Stimulated activated CD8-positive, alpha-beta memory T cell treated with anti-CD3 and anti-CD28 coated beads, Interleukin-12 subunit alpha, Interleukin-12 subunit beta, amount 100 ng/mL, for 1 hour (primary cell): ENCODE measurements at regions not wholly inside any gene's neighbourhood (a gene's known extent, or its start where the extent isn't known, plus 50 kb on each side); places are given as distances from the start of the nearest gene placed in this dataset.
"Not testable (repeated sequence)": the region's sequence is repeated elsewhere in the genome, so short reads cannot be mapped to it uniquely, and the experiment has no call there.

Experiments
- DNase-seq: peaks from one replicate; pipeline ENCODE4 v3.0.0-alpha.2; 2020; ENCODE audit warnings: low read depth

DNA sequence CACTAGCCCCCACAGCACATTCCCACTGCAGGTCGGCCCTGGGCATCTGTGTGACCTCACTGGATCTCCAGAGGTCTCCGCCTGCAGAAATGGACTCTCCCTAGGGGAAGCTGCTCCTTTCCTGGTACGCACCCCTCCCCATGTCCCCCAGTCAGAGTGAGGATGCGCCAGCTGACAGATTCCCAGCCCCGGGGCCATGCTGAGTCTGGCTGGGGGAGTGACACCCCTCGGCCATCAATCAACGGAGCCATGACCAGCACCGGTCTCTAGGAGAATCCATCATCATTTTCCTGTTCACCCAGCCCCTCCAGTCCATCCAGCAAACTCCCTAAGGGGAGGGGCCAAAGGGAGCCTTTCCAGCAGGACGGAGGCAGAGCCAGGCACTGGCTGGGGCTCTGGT, 68.7 kb upstream of the PAX7 start:
- DNase-seq, result no peak

DNA sequence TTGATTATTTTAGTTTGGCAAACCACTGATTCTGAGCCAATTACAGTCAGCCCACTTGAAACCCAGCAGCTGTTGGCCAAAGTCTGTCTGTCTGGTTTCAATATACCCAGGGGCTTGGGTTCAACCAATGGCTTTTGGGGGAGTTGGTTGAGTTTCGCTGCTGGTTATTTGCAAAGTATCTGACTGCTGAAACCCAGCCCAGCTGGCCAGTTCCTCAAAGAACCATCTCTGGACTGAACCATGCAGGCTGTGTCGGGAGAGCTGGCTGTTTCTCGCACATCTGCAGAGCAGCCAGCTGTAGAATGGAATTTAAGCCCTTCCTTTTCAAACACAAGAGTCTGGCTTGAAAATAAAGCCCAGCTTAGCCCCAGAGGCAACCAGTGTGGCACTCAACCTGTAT, 66.0 kb upstream of the PAX7 start:
- no peak for DNase-seq

DNA sequence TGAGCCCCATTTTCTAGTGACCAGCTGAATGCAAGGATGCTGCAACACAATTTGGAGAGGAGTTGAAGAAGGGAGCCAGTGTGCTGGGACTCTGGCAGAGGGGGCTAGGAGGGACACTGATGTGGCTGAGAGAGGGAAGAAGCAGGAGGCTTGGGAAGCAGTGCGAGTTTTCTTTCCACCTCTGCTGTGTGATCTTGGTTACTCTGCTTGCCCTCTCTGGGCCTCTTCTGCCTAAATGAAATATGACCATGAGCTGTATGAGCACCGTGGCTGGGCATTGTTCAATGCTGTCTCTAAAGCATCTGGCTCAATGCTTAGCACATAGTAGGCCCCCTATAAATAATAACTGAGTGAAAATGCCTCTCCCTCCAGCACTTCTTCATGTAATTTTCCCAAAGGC, 65.3 kb upstream of the PAX7 start:
- DNase-seq, result no peak

DNA sequence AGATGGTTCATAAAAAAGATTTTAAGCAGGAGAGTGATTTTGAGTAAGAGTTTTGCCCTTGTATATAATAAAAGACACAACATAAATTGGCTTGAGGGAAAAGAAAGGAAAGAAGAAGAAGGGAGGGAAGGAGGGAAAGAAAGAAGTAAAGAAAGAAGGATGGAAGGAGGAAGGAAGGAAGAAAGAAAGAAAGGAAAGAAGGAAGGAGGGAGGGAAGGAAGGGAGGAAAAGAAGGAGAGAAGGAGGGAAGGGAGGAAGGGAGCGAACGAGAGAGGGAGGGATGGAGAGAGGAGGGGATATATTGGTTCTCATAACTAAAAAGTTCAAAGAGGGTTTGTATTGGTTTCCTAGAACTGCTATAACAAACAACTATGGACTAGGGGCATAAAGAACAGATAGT, 62.2 kb upstream of the PAX7 start:
- no peak for DNase-seq

DNA sequence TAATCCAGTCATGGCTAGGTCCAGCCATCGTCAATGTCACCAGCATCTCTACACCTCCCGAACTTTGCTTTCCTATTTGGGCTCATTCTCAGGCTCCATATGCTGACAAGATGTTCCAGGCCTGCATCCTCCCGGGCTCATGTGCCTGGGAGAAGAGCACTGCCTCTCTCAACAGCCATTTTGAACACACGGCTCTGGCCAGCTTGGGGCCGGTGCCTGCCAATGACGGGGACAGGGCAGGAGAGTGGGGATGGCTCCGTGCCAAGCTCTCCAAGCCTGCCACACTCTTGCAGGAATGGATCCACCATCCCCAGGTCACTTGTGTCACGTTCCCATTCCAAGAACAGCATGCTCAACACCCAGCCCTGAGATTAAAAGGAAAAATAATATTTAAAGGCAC, 61.4 kb upstream of the PAX7 start:
- DNase-seq, result no peak

DNA sequence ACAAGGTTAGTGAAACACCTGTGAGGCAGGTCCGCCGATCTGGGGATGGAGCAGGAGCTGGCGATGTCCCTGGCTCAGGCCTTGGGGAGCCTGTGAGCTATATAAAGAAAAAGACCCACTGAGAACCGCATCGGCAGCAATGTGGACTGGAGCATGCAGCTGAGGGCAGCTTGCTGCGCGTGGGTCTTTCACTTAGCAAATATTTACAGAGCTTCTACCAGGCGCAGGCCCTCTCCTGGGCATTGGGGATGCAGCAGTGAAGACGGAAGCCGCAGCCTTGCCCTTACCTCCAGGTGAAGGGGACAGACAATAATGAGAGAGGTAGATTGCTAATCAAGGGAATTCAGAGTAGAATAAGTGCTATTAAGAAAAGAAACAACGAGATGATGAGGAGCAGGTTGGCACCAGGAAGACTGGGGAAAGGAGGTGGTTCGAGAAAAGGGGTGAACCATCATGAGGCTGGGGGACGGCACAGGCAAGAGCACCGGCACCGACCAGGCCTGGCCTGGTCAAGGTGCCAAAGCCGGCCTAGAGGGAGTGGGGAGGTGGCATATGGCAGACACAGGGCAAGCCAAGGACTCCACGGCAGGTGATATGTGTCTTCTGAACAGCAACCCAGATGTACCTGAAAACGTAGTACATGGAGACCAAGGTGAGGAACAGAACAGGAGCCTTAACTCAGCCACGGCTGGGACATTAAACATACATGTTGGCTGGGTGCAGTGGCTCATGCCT, 60.7 kb upstream of the PAX7 start:
- no peak for DNase-seq

DNA sequence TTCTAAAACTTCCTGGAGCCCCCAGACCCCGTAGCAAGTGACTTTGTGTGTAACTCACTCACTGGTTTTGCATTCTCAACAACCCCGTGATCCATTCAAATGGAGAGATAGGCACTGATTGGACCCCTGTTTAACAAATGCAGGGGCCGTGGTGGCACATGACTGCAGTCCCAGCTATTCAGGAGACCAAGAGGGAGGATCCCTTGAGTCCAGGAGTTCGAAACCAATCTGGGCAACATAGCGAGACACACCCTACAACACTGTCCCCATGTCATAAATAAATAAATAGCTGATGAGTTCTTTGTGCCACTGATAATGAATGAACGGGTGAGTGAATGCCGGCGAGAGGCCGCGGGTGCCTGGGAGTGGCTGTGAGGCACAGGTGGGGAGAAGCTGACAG, 59.4 kb upstream of the PAX7 start:
- no peak for DNase-seq

DNA sequence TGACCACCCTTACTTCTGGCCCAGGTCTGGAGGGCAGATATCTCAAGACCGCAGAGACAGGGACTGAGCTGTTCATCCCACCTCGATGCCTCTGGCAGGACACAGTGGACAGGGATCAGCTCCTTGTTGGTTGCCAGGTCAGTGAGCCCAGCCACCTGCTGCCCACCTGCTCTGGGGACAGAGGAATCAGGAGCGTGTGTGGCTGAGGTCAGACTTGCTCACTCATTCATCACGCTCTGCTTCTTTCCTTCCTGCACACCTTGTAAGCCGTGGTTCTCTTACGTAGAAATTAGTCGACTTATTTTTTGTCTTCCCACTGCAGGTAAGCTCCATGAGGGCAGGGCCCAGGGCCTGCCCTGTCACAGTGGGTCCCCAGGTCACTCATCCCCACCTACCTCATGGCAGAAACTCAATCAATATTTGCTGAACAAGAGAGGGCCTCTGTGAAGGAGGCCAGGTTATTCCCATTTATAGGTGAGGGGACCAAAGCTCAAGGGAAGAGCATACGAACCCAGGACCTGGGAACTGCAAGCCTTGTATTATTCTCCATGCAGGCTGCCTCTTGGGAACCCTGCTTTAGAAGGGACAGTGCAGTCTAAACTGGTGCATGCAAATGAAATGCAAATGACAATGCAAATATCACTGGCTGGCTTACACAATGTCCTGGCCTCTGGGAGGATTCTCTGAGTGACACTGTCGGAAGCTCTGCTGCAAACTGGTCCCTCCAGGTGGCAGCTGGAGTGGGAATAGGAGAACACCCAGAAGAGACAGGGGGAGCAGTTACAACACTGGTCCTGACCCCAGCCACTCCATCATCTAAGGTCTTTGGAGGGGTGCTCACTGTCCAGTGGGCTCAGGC, 58.4 kb upstream of the PAX7 start:
- no peak for DNase-seq

DNA sequence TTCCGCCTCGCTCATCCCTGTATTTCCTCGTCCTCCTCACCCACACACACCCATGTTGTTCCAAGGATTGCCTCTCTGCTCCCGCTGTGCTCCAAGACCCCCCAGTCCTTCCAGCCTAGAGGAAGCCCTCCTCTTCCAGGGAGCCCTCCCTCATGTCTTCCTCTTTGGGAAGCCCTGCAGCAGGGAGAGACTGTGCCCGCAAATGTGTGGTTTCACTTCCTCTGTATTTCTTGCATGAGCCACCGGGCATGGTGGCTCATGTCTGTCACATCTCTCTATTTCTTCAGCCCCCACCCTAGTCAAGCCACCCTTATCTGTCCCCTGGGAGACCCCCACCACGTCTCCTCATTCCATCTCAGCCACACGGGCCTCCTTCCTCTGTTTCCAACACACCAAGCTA, 57.5 kb upstream of the PAX7 start:
- DNase-seq, result no peak

DNA sequence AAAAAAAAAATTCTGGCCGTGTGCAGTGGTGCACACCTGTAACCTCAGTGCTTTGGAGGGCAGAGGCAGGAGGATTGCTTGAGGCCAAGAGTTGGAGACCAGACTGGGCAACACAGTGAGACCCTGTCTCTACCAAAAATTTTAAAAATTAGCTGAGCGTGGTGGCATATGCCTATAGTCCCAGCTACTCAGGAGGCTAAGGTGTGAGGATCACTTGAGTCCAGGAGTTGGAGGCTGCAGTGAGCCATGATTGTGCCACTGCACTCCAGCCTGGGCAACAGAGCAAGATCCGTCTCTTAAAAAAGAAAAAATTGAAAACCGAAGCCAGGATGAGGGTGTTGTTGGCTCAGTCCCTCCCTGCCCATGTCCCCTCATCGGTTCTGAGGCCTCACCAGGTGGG, 55.9 kb upstream of the PAX7 start:
- DNase-seq, result no peak

DNA sequence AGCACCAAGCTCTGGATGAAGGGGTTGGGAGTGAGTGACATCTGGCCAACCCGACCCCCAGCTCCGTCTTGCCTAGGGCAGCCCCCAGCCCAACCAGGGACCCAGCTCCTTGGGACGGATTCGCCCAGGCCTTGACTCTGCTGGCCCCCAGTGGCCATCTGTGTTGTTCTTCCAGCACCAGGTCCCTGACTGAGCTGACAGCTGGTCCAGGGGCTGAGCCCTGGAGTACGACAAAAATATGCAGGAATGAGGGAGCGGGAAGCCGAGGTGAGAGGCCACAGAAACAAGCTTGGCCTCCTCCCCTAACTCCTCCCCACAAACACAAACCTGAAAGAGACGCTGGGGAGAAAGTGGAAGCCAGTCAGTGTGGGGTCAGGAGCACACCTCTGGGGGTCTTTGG, 55.0 kb upstream of the PAX7 start:
- DNase-seq, result peak; percentile 14

DNA sequence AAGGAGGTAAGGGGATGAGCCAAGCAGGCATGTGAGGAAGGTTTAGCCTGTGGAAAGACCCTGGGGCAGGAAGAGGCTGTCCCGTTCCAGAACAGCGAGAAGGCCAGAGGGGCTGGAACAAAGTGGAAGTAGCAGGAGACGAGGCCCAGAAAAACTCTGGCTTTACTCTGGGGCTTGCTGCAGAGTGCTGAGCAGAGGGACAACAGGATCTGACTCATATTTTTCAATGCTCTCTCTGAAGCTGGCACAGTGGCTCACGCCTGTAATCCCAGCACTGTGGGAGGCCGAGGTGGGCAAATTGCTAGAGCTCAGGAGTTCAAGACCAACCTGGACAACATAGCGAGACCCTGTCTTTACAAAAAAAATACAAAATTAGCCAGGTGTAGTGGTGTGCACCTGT, 52.4 kb upstream of the PAX7 start:
- DNase-seq, result no peak

DNA sequence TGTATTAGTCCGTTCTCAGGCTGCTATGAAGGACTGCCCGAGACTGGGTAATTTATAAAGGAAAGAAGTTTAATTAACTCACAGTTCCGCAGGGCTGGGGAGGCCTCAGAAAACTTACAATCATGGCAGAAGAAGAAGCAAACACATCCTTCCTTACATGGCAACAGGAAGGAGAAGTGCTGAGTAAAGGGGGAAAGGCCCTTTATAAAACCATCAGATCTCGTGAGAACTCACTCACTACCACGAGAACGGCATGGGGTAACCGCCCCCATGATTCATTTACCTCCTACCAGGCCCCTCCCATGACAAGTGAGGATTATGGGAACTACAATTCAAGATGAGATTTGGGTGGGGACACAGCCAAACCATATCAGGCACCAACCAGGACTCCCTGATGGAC, 51.4 kb upstream of the PAX7 start:
- DNase-seq, result not testable (repeated sequence)

DNA sequence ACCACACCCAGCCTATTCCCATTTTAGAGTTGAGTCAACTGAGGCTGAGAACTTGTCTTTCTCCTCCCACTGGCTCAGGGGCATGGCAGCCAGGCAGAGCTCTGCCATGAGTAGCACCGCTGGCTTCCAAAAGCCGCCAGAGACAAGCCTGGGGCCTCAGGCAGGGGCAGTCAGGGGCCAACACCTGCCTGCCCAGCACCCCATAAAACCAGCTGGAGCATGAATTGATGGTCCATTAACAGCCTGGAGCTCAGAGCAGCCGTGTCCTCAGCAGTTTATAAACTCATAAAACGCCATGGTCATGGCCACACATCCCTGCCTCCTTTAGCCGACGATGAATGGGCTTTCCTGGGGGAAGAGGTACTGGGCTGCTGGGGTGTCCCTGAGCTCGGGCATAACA, 50.6 kb upstream of the PAX7 start:
- no peak for DNase-seq

DNA sequence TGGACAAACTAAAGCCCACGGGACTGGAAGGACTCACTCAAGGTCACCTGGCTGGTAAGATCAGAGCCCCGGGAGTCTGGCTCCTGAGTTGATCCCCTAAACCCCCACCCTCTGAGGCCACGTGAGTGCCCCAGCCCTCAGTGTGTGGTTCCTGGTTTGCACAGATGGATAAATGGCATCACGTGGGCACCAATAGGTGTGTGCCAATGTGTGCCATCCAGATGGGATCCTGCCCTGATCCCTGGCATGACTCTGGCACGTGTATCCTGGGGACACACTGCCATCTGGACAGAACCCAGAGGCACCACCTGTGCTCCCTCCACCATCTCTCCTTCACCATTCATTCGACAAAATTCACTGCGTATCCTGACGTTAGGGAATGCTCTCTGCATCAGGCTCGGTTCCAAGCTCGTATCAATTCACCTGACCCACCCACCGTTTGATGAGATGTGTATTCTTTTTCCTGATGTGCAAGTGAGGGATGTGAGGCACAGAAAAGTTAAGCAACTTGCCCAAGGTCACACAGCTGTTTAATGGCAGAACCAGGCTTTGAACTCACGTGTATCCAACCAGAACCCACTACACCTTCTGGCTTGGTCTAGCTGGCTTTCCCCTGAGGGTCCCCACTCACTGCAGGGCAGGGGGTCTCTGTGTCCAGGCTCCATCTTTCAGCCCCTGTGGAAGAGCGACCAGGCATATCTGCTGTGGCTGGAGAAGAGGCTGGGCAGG, 49.8 kb upstream of the PAX7 start:
- no peak for DNase-seq
